ENCODE measurements at regions not wholly inside any gene's neighbourhood (a gene's known extent, or its start where the extent isn't known, plus 50 kb on each side); places are given as distances from the start of the nearest gene placed in this dataset.

- TF ChIP-seq REST (IDR thresholded peaks at IDR 0.05; ENCODE audit: low read depth), result no peak
- TF ChIP-seq EGR1 (IDR thresholded peaks at IDR 0.05), result no peak
- TF ChIP-seq NFIC (IDR thresholded peaks at IDR 0.05), result no peak
- TF ChIP-seq EP300 (IDR thresholded peaks at IDR 0.05; ENCODE audit: borderline replicate concordance), result no peak
- TF ChIP-seq ZBTB7A (IDR thresholded peaks at IDR 0.05; ENCODE audit: low read depth), result no peak
- TF ChIP-seq CEBPB (IDR thresholded peaks at IDR 0.05), result no peak
- TF ChIP-seq FOXM1 (IDR thresholded peaks at IDR 0.05; ENCODE audit: borderline replicate concordance, low read depth), result no peak
- TF ChIP-seq TEAD4 (IDR thresholded peaks at IDR 0.05), result no peak
- TF ChIP-seq MAX (IDR thresholded peaks at IDR 0.05), result no peak
- TF ChIP-seq CREB1 (IDR thresholded peaks at IDR 0.05; ENCODE audit: low read depth), result no peak
- TF ChIP-seq YY1 (IDR thresholded peaks at IDR 0.05; ENCODE audit: low read depth), result no peak
- TF ChIP-seq USF1 (IDR thresholded peaks at IDR 0.05), result no peak
- no peak for TF ChIP-seq TCF12 (IDR thresholded peaks at IDR 0.05; ENCODE audit: low read depth)
- TF ChIP-seq RAD21 (IDR thresholded peaks at IDR 0.05; ENCODE audit: low read depth), result no peak
- no peak for TF ChIP-seq TAF1 (IDR thresholded peaks at IDR 0.05; ENCODE audit: low read depth)
Measured at GRCh38 chrX:144901521-144901920, 345.8 kb upstream of the SPANXN1 start.

GRCh38 chrX:144916785-144917184 lies 330.5 kb upstream of the SPANXN1 start:
- TF ChIP-seq EP300 (IDR thresholded peaks at IDR 0.05; ENCODE audit: borderline replicate concordance), result no peak
- TF ChIP-seq EGR1 (IDR thresholded peaks at IDR 0.05), result no peak
- no peak for TF ChIP-seq REST (IDR thresholded peaks at IDR 0.05; ENCODE audit: low read depth)
- TF ChIP-seq TAF1 (IDR thresholded peaks at IDR 0.05; ENCODE audit: low read depth), result no peak
- no peak for TF ChIP-seq CEBPB (IDR thresholded peaks at IDR 0.05)
- TF ChIP-seq CREB1 (IDR thresholded peaks at IDR 0.05; ENCODE audit: low read depth), result no peak
- TF ChIP-seq YY1 (IDR thresholded peaks at IDR 0.05; ENCODE audit: low read depth), result no peak
- no peak for TF ChIP-seq FOXM1 (IDR thresholded peaks at IDR 0.05; ENCODE audit: borderline replicate concordance, low read depth)
- TF ChIP-seq TEAD4 (IDR thresholded peaks at IDR 0.05), result no peak

- no peak for TF ChIP-seq USF1 (IDR thresholded peaks at IDR 0.05)
- no peak for TF ChIP-seq TCF12 (IDR thresholded peaks at IDR 0.05; ENCODE audit: low read depth)
- no peak for TF ChIP-seq RAD21 (IDR thresholded peaks at IDR 0.05; ENCODE audit: low read depth)
- TF ChIP-seq EP300 (IDR thresholded peaks at IDR 0.05; ENCODE audit: borderline replicate concordance), result no peak
- no peak for TF ChIP-seq MAX (IDR thresholded peaks at IDR 0.05)
Measured at GRCh38 chrX:144918936-144919335, 328.4 kb upstream of the SPANXN1 start.

- TF ChIP-seq ZBTB7A (IDR thresholded peaks at IDR 0.05; ENCODE audit: low read depth) (no peak), FOXM1 (IDR thresholded peaks at IDR 0.05; ENCODE audit: borderline replicate concordance, low read depth) (no peak), CEBPB (IDR thresholded peaks at IDR 0.05) (no peak)
Measured at GRCh38 chrX:144946666-144947065, 300.6 kb upstream of the SPANXN1 start.

Data from Ishikawa (cell line).